Neural progenitor cell (in vitro differentiated cells): ENCODE measurements at regions not wholly inside any gene's neighbourhood (a gene's known extent, or its start where the extent isn't known, plus 50 kb on each side); places are given as distances from the start of the nearest gene placed in this dataset.

Experiments
- DNase-seq: peaks from one replicate; pipeline ENCODE4 v3.0.0-alpha.2; 2016; ENCODE audit warnings: low spot score
- H2AFZ ChIP-seq: fragments of 200-600 bp; sonication (generic); replicated peaks from 2 replicates; pipeline ENCODE4 v1.6.1; 2016; ENCODE audit warnings: antibody characterized with exemption
- H3F3A ChIP-seq: fragments of 200-600 bp; sonication (generic); 2 replicates; pipeline ENCODE4 v1.6.1; 2016; ENCODE audit warnings: antibody characterized with exemption, low read depth
- H3K27ac ChIP-seq: fragments of 200-600 bp; sonication (generic); 2 replicates; pipeline ENCODE4 v1.5.1; 2016; ENCODE audit warnings: mild to moderate bottlenecking
- H3K27me3 ChIP-seq: fragments of 200-600 bp; sonication (generic); 2 replicates; pipeline ENCODE4 v1.6.1; 2016; ENCODE audit warnings: mild to moderate bottlenecking, moderate library complexity
- H3K36me3 ChIP-seq: fragments of 200-600 bp; sonication (generic); 2 replicates; pipeline ENCODE4 v1.5.1; 2016
- H3K4me1 ChIP-seq: fragments of 200-600 bp; sonication (generic); 2 replicates; pipeline ENCODE4 v1.6.1; 2016; ENCODE audit warnings: mixed run types
- H3K4me2 ChIP-seq: fragments of 200-600 bp; sonication (generic); 2 replicates; pipeline ENCODE4 v1.6.1; 2016
- H3K4me3 ChIP-seq: fragments of 200-600 bp; sonication (generic); 2 replicates; pipeline ENCODE4 v1.5.1; 2016
- H3K79me2 ChIP-seq: fragments of 200-600 bp; sonication (generic); 2 replicates; pipeline ENCODE4 v1.6.1; 2016; ENCODE audit warnings: low read depth
- H3K9ac ChIP-seq: fragments of 200-600 bp; sonication (generic); 2 replicates; pipeline ENCODE4 v1.6.1; 2016
- H3K9me3 ChIP-seq: fragments of 200-600 bp; sonication (generic); 2 replicates; pipeline ENCODE4 v1.5.1; 2016; ENCODE audit warnings: low read depth
- H4K20me1 ChIP-seq: fragments of 200-600 bp; sonication (generic); 2 replicates; pipeline ENCODE4 v1.6.1; 2016; ENCODE audit warnings: low read depth
- H3K27ac Mint-ChIP-seq: 3 replicates; pipeline ENCODE4 v1.8.0; 2021; ENCODE audit warnings: mixed read lengths
- H3K27me3 Mint-ChIP-seq: 2 replicates; pipeline ENCODE4 v1.8.0; 2022; ENCODE audit warnings: low read depth, mild to moderate bottlenecking, inconsistent platforms, moderate library complexity, mixed read lengths; ENCODE audit not compliant: insufficient read depth
- H3K36me3 Mint-ChIP-seq: 3 replicates; pipeline ENCODE4 v1.8.0; 2021; ENCODE audit warnings: mixed read lengths
- H3K4me1 Mint-ChIP-seq: 3 replicates; pipeline ENCODE4 v1.8.0; 2021; ENCODE audit warnings: mixed read lengths
- H3K4me3 Mint-ChIP-seq: 3 replicates; pipeline ENCODE4 v1.8.0; 2021; ENCODE audit warnings: mild to moderate bottlenecking, moderate library complexity, mixed read lengths
- H3K9me3 Mint-ChIP-seq: 3 replicates; pipeline ENCODE4 v1.8.0; 2020; ENCODE audit warnings: mixed read lengths
- EZH2 ChIP-seq: fragments of 200-600 bp; sonication (generic); IDR thresholded peaks from 2 replicates; pipeline ENCODE4 v1.6.1; 2017; ENCODE audit warnings: antibody characterized with exemption, mild to moderate bottlenecking, moderate library complexity
- EZH2phosphoT487 ChIP-seq: fragments of 200-600 bp; sonication (generic); IDR thresholded peaks from 2 replicates; pipeline ENCODE4 v1.6.1; 2017; ENCODE audit warnings: antibody characterized with exemption
- TF ChIP-seq, protein P1 (sequence below): fragments of 200-600 bp; sonication (generic); IDR thresholded peaks from 2 replicates; pipeline ENCODE4 v1.5.1; 2017; ENCODE audit warnings: antibody characterized with exemption, mild to moderate bottlenecking

- DNase-seq: no peak
- no peaks in the 10 kb centered on the region for H3K4me1 Mint-ChIP-seq
- H3K27me3 Mint-ChIP-seq: peaks cover 4% of the 10 kb centered on the region
- H3K36me3 Mint-ChIP-seq: no peaks in the 10 kb centered on the region
- no peaks in the 10 kb centered on the region for H3K9me3 Mint-ChIP-seq
- H3K4me3 Mint-ChIP-seq: no peak overlapping the region
- Histone ChIP-seq H2AFZ (no peak overlapping the region), H3K4me2 (no peak overlapping the region), H3K4me3 (no peak overlapping the region), H3K27me3 (no peaks in the 10 kb centered on the region), H3F3A (no peaks in the 10 kb centered on the region), H3K4me1 (peaks cover 5% of the 10 kb centered on the region), H3K9ac (no peak overlapping the region), H3K36me3 (no peaks in the 10 kb centered on the region), H4K20me1 (no peaks in the 10 kb centered on the region), H3K9me3 (no peaks in the 10 kb centered on the region), H3K27ac (no peak overlapping the region), H3K79me2 (no peaks in the 10 kb centered on the region)
- TF ChIP-seq EZH2: no peak
- no peak for TF ChIP-seq EZH2phosphoT487
- TF ChIP-seq, protein P1, sequence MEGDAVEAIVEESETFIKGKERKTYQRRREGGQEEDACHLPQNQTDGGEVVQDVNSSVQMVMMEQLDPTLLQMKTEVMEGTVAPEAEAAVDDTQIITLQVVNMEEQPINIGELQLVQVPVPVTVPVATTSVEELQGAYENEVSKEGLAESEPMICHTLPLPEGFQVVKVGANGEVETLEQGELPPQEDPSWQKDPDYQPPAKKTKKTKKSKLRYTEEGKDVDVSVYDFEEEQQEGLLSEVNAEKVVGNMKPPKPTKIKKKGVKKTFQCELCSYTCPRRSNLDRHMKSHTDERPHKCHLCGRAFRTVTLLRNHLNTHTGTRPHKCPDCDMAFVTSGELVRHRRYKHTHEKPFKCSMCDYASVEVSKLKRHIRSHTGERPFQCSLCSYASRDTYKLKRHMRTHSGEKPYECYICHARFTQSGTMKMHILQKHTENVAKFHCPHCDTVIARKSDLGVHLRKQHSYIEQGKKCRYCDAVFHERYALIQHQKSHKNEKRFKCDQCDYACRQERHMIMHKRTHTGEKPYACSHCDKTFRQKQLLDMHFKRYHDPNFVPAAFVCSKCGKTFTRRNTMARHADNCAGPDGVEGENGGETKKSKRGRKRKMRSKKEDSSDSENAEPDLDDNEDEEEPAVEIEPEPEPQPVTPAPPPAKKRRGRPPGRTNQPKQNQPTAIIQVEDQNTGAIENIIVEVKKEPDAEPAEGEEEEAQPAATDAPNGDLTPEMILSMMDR: no peak
- H3K27ac Mint-ChIP-seq: no peak overlapping the region
These were observed 656.5 kb upstream of the NR2F2 start for GRCh38 chr15:95674031-95674430.

GRCh38 chr15:95676500-95676899, 654.0 kb upstream of the NR2F2 start:
- peaks cover 5% of the 10 kb centered on the region for H3K4me1 Mint-ChIP-seq
- no peak overlapping the region for H3K4me3 Mint-ChIP-seq
- peaks cover 4% of the 10 kb centered on the region for H3K27me3 Mint-ChIP-seq
- Histone ChIP-seq H3K36me3 (no peaks in the 10 kb centered on the region), H3K27me3 (no peaks in the 10 kb centered on the region), H3K79me2 (no peaks in the 10 kb centered on the region), H3F3A (no peaks in the 10 kb centered on the region), H3K27ac (no peak overlapping the region), H3K9me3 (no peaks in the 10 kb centered on the region), H3K4me3 (no peak overlapping the region), H3K4me1 (no peaks in the 10 kb centered on the region), H4K20me1 (no peaks in the 10 kb centered on the region), H2AFZ (no peak overlapping the region), H3K4me2 (no peak overlapping the region), H3K9ac (no peak overlapping the region)
- TF ChIP-seq EZH2phosphoT487 (no peak), EZH2 (no peak)
- TF ChIP-seq, protein P1: no peak
- no peak for DNase-seq
- H3K9me3 Mint-ChIP-seq: no peaks in the 10 kb centered on the region
- H3K27ac Mint-ChIP-seq: no peak overlapping the region
- H3K36me3 Mint-ChIP-seq: no peaks in the 10 kb centered on the region

GRCh38 chr15:95679847-95680582, 650.5 kb upstream of the NR2F2 start:
- Histone ChIP-seq H4K20me1 (no peaks in the 10 kb centered on the region), H3F3A (no peaks in the 10 kb centered on the region), H3K4me2 (no peak overlapping the region), H3K27ac (no peak overlapping the region), H3K27me3 (no peaks in the 10 kb centered on the region), H3K9me3 (no peaks in the 10 kb centered on the region), H3K4me1 (no peaks in the 10 kb centered on the region), H3K79me2 (no peaks in the 10 kb centered on the region), H3K36me3 (no peaks in the 10 kb centered on the region), H3K4me3 (no peak overlapping the region), H2AFZ (no peak overlapping the region), H3K9ac (no peak overlapping the region)
- Mint-ChIP-seq H3K4me3 (no peak overlapping the region), H3K4me1 (peaks cover 5% of the 10 kb centered on the region), H3K27me3 (no peaks in the 10 kb centered on the region), H3K36me3 (no peaks in the 10 kb centered on the region), H3K27ac (no peak overlapping the region), H3K9me3 (no peaks in the 10 kb centered on the region)
- TF ChIP-seq EZH2 (no peak), EZH2phosphoT487 (no peak)
- TF ChIP-seq, protein P1: no peak
- DNase-seq: no peak
